H9 (cell line): ENCODE measurements at regions not wholly inside any gene's neighbourhood (a gene's known extent, or its start where the extent isn't known, plus 50 kb on each side); places are given as distances from the start of the nearest gene placed in this dataset.

Experiments used
- DNase-seq: peaks from one replicate; pipeline ENCODE4 v3.0.0-alpha.2; 2017
- H2AFZ ChIP-seq: one replicate; pipeline ENCODE4 v1.6.1; 2013; ENCODE audit warnings: mild to moderate bottlenecking, low read length, control low read depth, moderate library complexity
- H2AK5ac ChIP-seq: 2 replicates; pipeline ENCODE4 v1.6.1; 2013; ENCODE audit warnings: low read length, control low read depth, mixed read lengths; ENCODE audit not compliant: insufficient read length
- H2BK120ac ChIP-seq: one replicate; pipeline ENCODE4 v1.6.1; 2013; ENCODE audit warnings: low read depth, mild to moderate bottlenecking, low read length, control low read depth, inconsistent platforms; ENCODE audit not compliant: poor library complexity, severe bottlenecking
- H2BK12ac ChIP-seq: 2 replicates; pipeline ENCODE4 v1.6.1; 2013; ENCODE audit warnings: low read length, control low read depth, mixed read lengths, low read depth; ENCODE audit not compliant: insufficient read length
- H2BK15ac ChIP-seq: 2 replicates; pipeline ENCODE4 v1.6.1; 2013; ENCODE audit warnings: low read depth, low read length, control low read depth
- H2BK20ac ChIP-seq: one replicate; pipeline ENCODE4 v1.6.1; 2013; ENCODE audit warnings: low read depth, mild to moderate bottlenecking, low read length, control low read depth, inconsistent platforms; ENCODE audit not compliant: poor library complexity, severe bottlenecking
- H2BK5ac ChIP-seq: 2 replicates; pipeline ENCODE4 v1.6.1; 2013; ENCODE audit warnings: low read length, control low read depth, mixed read lengths; ENCODE audit not compliant: insufficient read length
- H3K14ac ChIP-seq: 2 replicates; pipeline ENCODE4 v1.6.1; 2013; ENCODE audit warnings: low read length, control low read depth; ENCODE audit not compliant: insufficient read depth
- H3K18ac ChIP-seq: 2 replicates; pipeline ENCODE4 v1.6.1; 2013; ENCODE audit warnings: low read depth, mild to moderate bottlenecking, mixed read lengths, low read length, control low read depth; ENCODE audit not compliant: insufficient read length
- H3K23ac ChIP-seq: 2 replicates; pipeline ENCODE4 v1.6.1; 2013; ENCODE audit warnings: low read length, control low read depth, mixed read lengths, low read depth; ENCODE audit not compliant: insufficient read length
- H3K23me2 ChIP-seq: 2 replicates; pipeline ENCODE4 v1.6.1; 2013; ENCODE audit warnings: low read depth, mild to moderate bottlenecking, mixed read lengths, low read length, control low read depth; ENCODE audit not compliant: insufficient read length, poor library complexity, severe bottlenecking
- H3K27ac ChIP-seq: 2 replicates; pipeline ENCODE4 v1.5.1; 2013; ENCODE audit warnings: low read length, control low read depth, mixed read lengths, low read depth; ENCODE audit not compliant: insufficient read length
- H3K27me3 ChIP-seq: 2 replicates; pipeline ENCODE4 v1.6.1; 2013; ENCODE audit warnings: low read length, control low read depth, inconsistent platforms; ENCODE audit not compliant: insufficient read depth
- H3K4ac ChIP-seq: 2 replicates; pipeline ENCODE4 v1.6.1; 2013; ENCODE audit warnings: low read depth, mild to moderate bottlenecking, control low read depth, inconsistent platforms, low read length, moderate library complexity
- H3K4me1 ChIP-seq: 2 replicates; pipeline ENCODE4 v1.6.1; 2013; ENCODE audit warnings: low read length, control low read depth, inconsistent platforms; ENCODE audit not compliant: insufficient read depth
- H3K4me2 ChIP-seq: 2 replicates; pipeline ENCODE4 v1.6.1; 2013; ENCODE audit warnings: low read length, control low read depth, mixed read lengths; ENCODE audit not compliant: insufficient read length, insufficient read depth
- H3K56ac ChIP-seq: 2 replicates; pipeline ENCODE4 v1.6.1; 2013; ENCODE audit warnings: low read depth, mild to moderate bottlenecking, mixed read lengths, low read length, control low read depth; ENCODE audit not compliant: insufficient read length
- H3K79me1 ChIP-seq: 2 replicates; pipeline ENCODE4 v1.6.1; 2013; ENCODE audit warnings: low read depth, mild to moderate bottlenecking, moderate library complexity, low read length, control low read depth, inconsistent platforms; ENCODE audit not compliant: insufficient read depth, poor library complexity, severe bottlenecking
- H3K79me2 ChIP-seq: 2 replicates; pipeline ENCODE4 v1.6.1; 2013; ENCODE audit warnings: low read length, control low read depth, inconsistent platforms; ENCODE audit not compliant: insufficient read depth
- H3K9ac ChIP-seq: 2 replicates; pipeline ENCODE4 v1.6.1; 2013; ENCODE audit warnings: low read length, control low read depth, mixed read lengths; ENCODE audit not compliant: insufficient read length; ENCODE audit errors: extremely low read depth
- H3K9me3 ChIP-seq: one replicate; pipeline ENCODE4 v1.6.1; 2013; ENCODE audit warnings: low read depth, low read length, inconsistent platforms; ENCODE audit not compliant: control insufficient read depth
- H3T11ph ChIP-seq: one replicate; pipeline ENCODE4 v1.6.1; 2013; ENCODE audit warnings: mild to moderate bottlenecking, low read length, control low read depth, inconsistent platforms
- H4K20me1 ChIP-seq: one replicate; pipeline ENCODE4 v1.6.1; 2013; ENCODE audit not compliant: control insufficient read depth, insufficient read length, insufficient read depth
- H4K5ac ChIP-seq: 2 replicates; pipeline ENCODE4 v1.6.1; 2013; ENCODE audit warnings: low read depth, mild to moderate bottlenecking, mixed read lengths, low read length, control low read depth; ENCODE audit not compliant: insufficient read length
- H4K8ac ChIP-seq: replicated peaks from 2 replicates; pipeline ENCODE4 v1.6.1; 2013; ENCODE audit warnings: low read length, control low read depth, mixed read lengths, low read depth; ENCODE audit not compliant: insufficient read length
- H4K91ac ChIP-seq: 2 replicates; pipeline ENCODE4 v1.6.1; 2013; ENCODE audit warnings: low read depth, mild to moderate bottlenecking, moderate library complexity, mixed read lengths, low read length, control low read depth; ENCODE audit not compliant: insufficient read length
- H3K27ac Mint-ChIP-seq, 3 experiments: 2 replicates in 2 of 3; 3 replicates in 1 of 3; pipeline ENCODE4 v1.8.0; 2020 to 2021; ENCODE audit warnings: mixed read lengths in 3 of 3, mild to moderate bottlenecking in 1 of 3, moderate library complexity in 1 of 3
- H3K27me3 Mint-ChIP-seq: 2 replicates; pipeline ENCODE4 v1.8.0; 2021; ENCODE audit warnings: low read depth, mild to moderate bottlenecking, moderate library complexity, mixed read lengths
- H3K36me3 Mint-ChIP-seq, 3 experiments: 2 replicates in 2 of 3; 3 replicates in 1 of 3; pipeline ENCODE4 v1.8.0; 2020 to 2021; ENCODE audit warnings: low read depth in 3 of 3, mixed read lengths in 3 of 3; ENCODE audit not compliant: insufficient read depth in 1 of 3
- H3K4me1 Mint-ChIP-seq, 2 experiments: 2 replicates each; pipeline ENCODE4 v1.8.0; 2020; ENCODE audit warnings: mixed read lengths in 2 of 2
- H3K4me3 Mint-ChIP-seq, 2 experiments: 2 replicates in 1 of 2; 3 replicates in 1 of 2; pipeline ENCODE4 v1.8.0; 2020 to 2021; ENCODE audit warnings: mild to moderate bottlenecking in 2 of 2, mixed read lengths in 2 of 2, moderate library complexity in 1 of 2
- H3K9me3 Mint-ChIP-seq, 2 experiments: 2 replicates in 1 of 2; 3 replicates in 1 of 2; pipeline ENCODE4 v1.8.0; 2020; ENCODE audit warnings: mild to moderate bottlenecking in 2 of 2, mixed read lengths in 2 of 2, moderate library complexity in 1 of 2
- CTCF ChIP-seq: fragments of 200-600 bp; sonication (generic); conservative IDR thresholded peaks from 3 replicates; pipeline ENCODE4 v1.8.0; 2021; ENCODE audit warnings: antibody characterized with exemption, mild to moderate bottlenecking
- WGBS: extraction: QIAGEN DNeasy Blood & Tissue Kit; methylation state at CpG from one replicate; pipeline ENCODE4 v1.1.7; 2013; ENCODE audit warnings: missing lambda C conversion rate, low lambda C conversion rate, mixed read lengths; ENCODE audit not compliant: insufficient read length; ENCODE audit errors: extremely low coverage; 5-methylcytosine and 5-hydroxymethylcytosine counted together

GRCh38 chr2:9123069-9123468, 83.5 kb upstream of the ASAP2 start:
- Histone ChIP-seq H3T11ph (no peak overlapping the region), H2BK120ac (no peak overlapping the region), H3K4ac (no peak overlapping the region), H2BK12ac (no peak overlapping the region), H4K91ac (no peak overlapping the region), H3K9me3 (no peaks in the 10 kb centered on the region), H3K79me2 (no peaks in the 10 kb centered on the region), H4K8ac (no peak overlapping the region), H3K4me1 (no peaks in the 10 kb centered on the region), H3K4me2 (no peak overlapping the region), H3K27me3 (no peaks in the 10 kb centered on the region), H3K23ac (no peak overlapping the region), H3K14ac (no peak overlapping the region), H3K27ac (no peak overlapping the region), H2BK15ac (no peak overlapping the region), H2BK20ac (no peak overlapping the region), H2BK5ac (no peak overlapping the region), H3K9ac (no peak overlapping the region), H2AFZ (no peak overlapping the region), H3K23me2 (no peaks in the 10 kb centered on the region), H3K56ac (no peak overlapping the region), H4K20me1 (no peaks in the 10 kb centered on the region), H3K79me1 (no peaks in the 10 kb centered on the region), H4K5ac (no peak overlapping the region), H2AK5ac (no peak overlapping the region), H3K18ac (no peak overlapping the region)
- DNase-seq = no peak
- no peak for TF ChIP-seq CTCF
- Mint-ChIP-seq H3K27me3 (peaks cover 6% of the 10 kb centered on the region), H3K27ac (no peak overlapping the region), H3K4me3 (no peak overlapping the region), H3K4me1 (no peaks in the 10 kb centered on the region), H3K36me3 (peaks cover 3 to 6% (median 5%) of the 10 kb centered on the region in 3 experiments; a peak in 6 of 7 replicates), H3K9me3 (peaks cover 8 to 10% of the 10 kb centered on the region in 2 experiments)
- WGBS = no CpG with 5 or more reads among the region's 5 CpGs
